OCI-LY3 (cell line): ENCODE measurements at regions not wholly inside any gene's neighbourhood (a gene's known extent, or its start where the extent isn't known, plus 50 kb on each side); places are given as distances from the start of the nearest gene placed in this dataset.
"Not testable (repeated sequence)": the region's sequence is repeated elsewhere in the genome, so short reads cannot be mapped to it uniquely, and the experiment has no call there.

Experiments used
- EZH2phosphoT487 ChIP-seq: fragments of 200-600 bp; shearing (Covaris generic); IDR thresholded peaks from 2 replicates; pipeline ENCODE4 v1.6.1; 2018; ENCODE audit warnings: antibody characterized with exemption, mixed run types, low read depth
- TF ChIP-seq, protein P1 (sequence below): fragments of 200-600, 300-600 bp; sonication (generic); IDR thresholded peaks from 2 replicates; pipeline ENCODE4 v1.5.1; 2014; ENCODE audit warnings: antibody characterized with exemption, low read length, low read depth

DNA sequence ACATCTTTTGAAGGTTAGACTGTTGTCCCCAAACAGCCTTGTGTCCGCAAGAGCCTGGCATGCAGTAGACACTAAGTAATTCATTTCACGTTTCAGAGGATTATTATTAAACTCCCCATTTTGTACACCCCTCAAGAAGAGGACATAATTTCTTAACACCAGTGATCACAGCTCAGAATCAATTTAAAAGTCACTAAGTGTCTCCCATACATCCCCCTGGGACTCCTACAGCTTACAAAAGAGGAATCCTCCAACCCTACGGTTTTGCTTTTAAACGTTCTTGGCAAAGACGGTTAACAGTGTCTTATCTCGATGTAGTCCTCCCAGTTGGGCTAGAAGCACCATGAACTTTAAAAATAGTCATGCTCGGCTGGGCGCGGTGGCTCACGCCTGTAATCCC lies 81.2 kb upstream of the PDPR start:
- TF ChIP-seq, protein P1, sequence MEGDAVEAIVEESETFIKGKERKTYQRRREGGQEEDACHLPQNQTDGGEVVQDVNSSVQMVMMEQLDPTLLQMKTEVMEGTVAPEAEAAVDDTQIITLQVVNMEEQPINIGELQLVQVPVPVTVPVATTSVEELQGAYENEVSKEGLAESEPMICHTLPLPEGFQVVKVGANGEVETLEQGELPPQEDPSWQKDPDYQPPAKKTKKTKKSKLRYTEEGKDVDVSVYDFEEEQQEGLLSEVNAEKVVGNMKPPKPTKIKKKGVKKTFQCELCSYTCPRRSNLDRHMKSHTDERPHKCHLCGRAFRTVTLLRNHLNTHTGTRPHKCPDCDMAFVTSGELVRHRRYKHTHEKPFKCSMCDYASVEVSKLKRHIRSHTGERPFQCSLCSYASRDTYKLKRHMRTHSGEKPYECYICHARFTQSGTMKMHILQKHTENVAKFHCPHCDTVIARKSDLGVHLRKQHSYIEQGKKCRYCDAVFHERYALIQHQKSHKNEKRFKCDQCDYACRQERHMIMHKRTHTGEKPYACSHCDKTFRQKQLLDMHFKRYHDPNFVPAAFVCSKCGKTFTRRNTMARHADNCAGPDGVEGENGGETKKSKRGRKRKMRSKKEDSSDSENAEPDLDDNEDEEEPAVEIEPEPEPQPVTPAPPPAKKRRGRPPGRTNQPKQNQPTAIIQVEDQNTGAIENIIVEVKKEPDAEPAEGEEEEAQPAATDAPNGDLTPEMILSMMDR = not testable (repeated sequence)
- not testable (repeated sequence) for TF ChIP-seq EZH2phosphoT487
